ENCODE measurements at regions not wholly inside any gene's neighbourhood (a gene's known extent, or its start where the extent isn't known, plus 50 kb on each side); places are given as distances from the start of the nearest gene placed in this dataset.

DNA sequence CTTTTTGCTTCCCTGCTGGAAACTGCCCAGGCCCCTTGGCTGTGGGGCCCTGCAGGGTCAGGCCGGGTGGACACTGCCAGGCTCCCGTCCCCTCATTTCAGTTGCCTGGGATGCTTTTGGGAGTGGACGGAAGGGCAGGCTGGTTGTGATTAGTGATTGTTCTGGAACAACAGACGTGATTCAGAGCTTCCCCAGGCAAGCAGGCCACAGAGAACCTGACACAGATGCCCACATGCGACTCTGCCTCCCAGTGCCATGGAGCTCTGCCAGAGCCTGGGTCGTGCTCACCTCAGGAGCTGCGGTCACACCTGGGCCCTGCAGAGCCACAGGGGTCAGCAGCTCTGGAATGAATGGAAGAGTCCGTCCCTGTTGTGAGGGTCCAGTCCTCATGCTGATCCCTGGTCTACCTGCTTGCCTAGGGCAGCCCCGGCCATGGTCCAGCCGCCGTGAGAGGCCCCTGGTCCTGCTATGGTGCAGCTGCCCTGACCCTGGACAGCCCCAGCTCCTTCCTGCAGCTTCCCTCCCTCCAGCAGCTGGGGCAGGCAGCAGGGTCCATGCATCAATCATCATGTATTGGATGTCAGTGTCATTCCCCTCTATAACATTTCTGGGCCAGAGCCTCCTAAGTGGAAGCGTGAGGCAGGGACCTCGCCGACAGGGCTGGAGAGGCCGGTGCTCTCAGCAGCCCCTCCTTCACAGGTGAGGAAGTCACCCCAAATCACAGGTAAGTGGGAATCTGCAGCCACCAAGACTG is 518.6 kb upstream of the MYT1L start:
- Mint-ChIP-seq H3K9me3 (no peaks in the 10 kb centered on the region), H3K4me1 (no peaks in the 10 kb centered on the region), H3K27me3 (no peaks in the 10 kb centered on the region), H3K4me3 (no peak overlapping the region), H3K36me3 (ENCODE audit: low read depth) (no peaks in the 10 kb centered on the region), H3K27ac (no peak overlapping the region)
- ATAC-seq (replicated peaks) = no peak

DNA sequence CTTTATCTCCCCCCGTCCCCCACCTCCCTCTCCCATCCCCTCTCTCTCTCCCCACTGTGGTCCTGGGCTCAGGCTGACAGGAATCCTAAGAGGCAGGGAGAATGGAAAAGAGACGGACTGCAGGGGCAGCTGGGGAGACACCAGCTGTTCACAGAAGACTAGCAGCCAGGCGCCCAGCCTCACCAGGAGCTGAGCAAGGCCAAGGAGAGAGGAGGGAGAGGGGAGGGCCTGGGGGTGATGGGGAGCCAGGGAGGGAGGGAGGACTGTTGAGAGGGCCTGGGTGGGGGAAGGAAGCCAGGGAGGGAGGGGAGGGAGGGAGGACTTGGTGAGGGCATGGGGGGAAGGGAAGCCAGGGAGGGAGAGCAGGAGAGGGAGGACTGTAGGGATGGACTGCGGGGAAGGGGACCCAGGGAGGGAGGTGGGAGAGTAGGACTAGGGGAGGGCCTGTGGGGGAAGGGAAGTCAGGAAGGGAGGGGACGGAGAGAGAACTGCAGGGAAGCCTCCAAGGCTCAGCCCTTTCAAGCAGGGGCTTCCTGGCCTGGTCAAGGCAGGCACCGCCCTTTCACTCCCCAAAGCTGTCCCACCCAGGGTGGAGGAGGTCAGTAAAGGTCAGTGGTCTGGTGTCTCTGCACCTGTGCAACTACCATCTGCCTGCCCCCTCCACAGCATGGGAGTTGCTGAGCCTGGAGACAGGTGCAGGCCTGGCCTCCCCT is 517.7 kb upstream of the MYT1L start:
- Mint-ChIP-seq H3K27me3 (no peaks in the 10 kb centered on the region), H3K4me3 (no peak overlapping the region), H3K4me1 (no peaks in the 10 kb centered on the region), H3K9me3 (no peaks in the 10 kb centered on the region), H3K27ac (no peak overlapping the region), H3K36me3 (ENCODE audit: low read depth) (no peaks in the 10 kb centered on the region)
- ATAC-seq (replicated peaks) = no peak

DNA sequence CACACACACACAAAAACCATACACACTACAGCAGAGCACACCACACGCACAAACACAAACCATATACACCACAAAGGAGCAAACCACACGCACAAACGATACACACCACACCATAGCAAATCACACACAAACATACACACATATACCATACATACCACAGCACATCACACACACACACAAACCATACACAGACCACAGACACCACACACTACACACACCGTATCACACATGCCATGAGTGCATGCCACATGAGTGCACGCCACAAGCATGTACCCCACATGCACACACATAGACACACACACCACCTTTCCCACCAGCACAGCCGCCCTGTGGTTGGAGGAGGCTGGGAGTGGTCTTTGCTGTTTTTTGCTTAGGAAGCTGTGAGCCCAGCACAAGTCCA is 517.1 kb upstream of the MYT1L start:
- H3K27me3 Mint-ChIP-seq = no peaks in the 10 kb centered on the region
- no peaks in the 10 kb centered on the region for H3K9me3 Mint-ChIP-seq
- H3K36me3 Mint-ChIP-seq (ENCODE audit: low read depth) = no peaks in the 10 kb centered on the region
- ATAC-seq (replicated peaks) = no peak
- H3K4me1 Mint-ChIP-seq = no peaks in the 10 kb centered on the region
- no peak overlapping the region for H3K27ac Mint-ChIP-seq
- H3K4me3 Mint-ChIP-seq = no peak overlapping the region

GRCh38 chr2:2847209-2847676 is 516.2 kb upstream of the MYT1L start:
- Mint-ChIP-seq H3K27ac (no peak overlapping the region), H3K4me3 (no peak overlapping the region), H3K4me1 (no peaks in the 10 kb centered on the region), H3K27me3 (no peaks in the 10 kb centered on the region), H3K36me3 (ENCODE audit: low read depth) (no peaks in the 10 kb centered on the region), H3K9me3 (no peaks in the 10 kb centered on the region)
- no peak for ATAC-seq (replicated peaks)

- ATAC-seq (replicated peaks) = no peak
- no peaks in the 10 kb centered on the region for H3K4me1 Mint-ChIP-seq
- no peaks in the 10 kb centered on the region for H3K9me3 Mint-ChIP-seq
- H3K4me3 Mint-ChIP-seq = no peak overlapping the region
- no peaks in the 10 kb centered on the region for H3K36me3 Mint-ChIP-seq (ENCODE audit: low read depth)
- no peak overlapping the region for H3K27ac Mint-ChIP-seq
- H3K27me3 Mint-ChIP-seq = no peaks in the 10 kb centered on the region
Observed at GRCh38 chr2:2846332-2847208, 515.5 kb upstream of the MYT1L start.

DNA sequence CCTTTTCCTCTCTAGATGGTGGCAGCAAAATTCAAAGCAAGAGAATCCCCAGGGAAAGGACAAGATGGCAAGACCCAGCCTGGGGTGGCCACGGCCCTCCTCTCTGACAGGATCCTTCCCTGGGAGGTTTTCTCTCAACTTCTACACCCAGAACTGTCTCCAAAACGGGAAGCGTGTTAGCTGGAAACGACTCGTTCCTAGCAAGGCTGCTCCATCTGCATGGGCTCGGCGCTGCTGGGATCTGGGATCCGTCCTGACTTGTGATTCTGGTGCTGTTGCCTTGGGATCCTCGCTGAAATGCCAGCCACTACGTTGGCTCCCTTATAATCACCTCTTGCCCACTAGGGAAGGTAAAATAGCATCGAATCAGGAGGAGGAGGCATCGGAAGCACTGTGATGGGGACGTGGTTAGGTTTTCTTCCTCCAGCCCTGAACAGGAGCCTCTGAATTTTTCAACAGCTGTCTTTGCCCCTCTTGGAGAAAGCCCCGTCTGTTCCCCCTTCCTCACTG is 514.8 kb upstream of the MYT1L start:
- Mint-ChIP-seq H3K36me3 (ENCODE audit: low read depth) (no peaks in the 10 kb centered on the region), H3K9me3 (no peaks in the 10 kb centered on the region), H3K4me1 (no peaks in the 10 kb centered on the region), H3K27me3 (no peaks in the 10 kb centered on the region), H3K4me3 (no peak overlapping the region), H3K27ac (no peak overlapping the region)
- no peak for ATAC-seq (replicated peaks)

DNA sequence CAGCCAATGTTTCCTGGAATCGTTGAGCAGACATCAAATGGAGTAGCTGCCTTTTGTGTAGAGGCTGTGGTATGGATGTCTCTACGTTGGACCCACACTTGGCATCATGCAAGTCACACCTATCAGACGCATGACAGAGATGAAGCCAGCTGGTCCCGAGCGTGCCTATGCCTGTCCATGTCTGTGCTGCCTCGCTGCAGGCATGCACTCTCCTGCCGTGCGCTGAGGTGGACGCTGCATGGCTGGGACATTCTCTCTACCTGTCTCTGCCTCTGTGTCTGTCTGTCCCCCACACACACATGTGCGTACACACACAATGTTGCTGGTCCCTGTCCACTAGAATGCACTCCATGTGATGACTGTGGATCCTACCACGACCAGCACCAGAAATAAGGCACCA is 514.2 kb upstream of the MYT1L start:
- no peaks in the 10 kb centered on the region for H3K36me3 Mint-ChIP-seq (ENCODE audit: low read depth)
- H3K4me1 Mint-ChIP-seq = no peaks in the 10 kb centered on the region
- H3K27ac Mint-ChIP-seq = no peak overlapping the region
- H3K4me3 Mint-ChIP-seq = no peak overlapping the region
- ATAC-seq (replicated peaks) = no peak
- no peaks in the 10 kb centered on the region for H3K27me3 Mint-ChIP-seq
- no peaks in the 10 kb centered on the region for H3K9me3 Mint-ChIP-seq

DNA sequence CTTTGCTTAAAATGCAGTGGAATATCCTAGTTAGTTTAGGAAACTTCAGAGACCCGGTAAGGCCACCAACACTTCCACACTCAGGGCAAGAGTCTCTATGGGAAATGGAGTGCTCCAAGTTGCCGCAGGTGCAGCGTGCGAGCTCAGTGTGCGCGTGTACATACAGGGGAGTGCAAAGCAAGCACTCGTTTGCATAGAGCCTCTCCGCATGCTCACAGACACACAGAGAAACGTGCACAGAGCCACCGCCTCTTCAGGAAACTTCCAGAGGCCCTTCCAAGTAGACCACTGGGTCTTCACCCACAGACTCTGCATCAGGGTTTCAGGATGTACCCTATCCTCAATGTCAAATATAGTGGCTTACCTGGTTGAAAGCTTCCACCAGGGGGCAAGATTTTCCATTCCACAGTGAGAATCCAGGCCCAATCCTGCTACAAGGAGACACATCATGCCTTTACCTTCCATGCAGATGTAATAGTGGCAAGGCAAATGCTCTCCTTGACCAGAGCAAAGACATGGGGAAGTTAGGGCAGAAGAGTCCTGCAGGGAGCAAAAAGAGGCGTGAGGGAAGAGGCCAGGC is 513.0 kb upstream of the MYT1L start:
- no peak overlapping the region for H3K27ac Mint-ChIP-seq
- no peak overlapping the region for H3K4me3 Mint-ChIP-seq
- no peak for ATAC-seq (replicated peaks)
- no peaks in the 10 kb centered on the region for H3K9me3 Mint-ChIP-seq
- H3K36me3 Mint-ChIP-seq (ENCODE audit: low read depth) = no peaks in the 10 kb centered on the region
- no peaks in the 10 kb centered on the region for H3K27me3 Mint-ChIP-seq
- no peaks in the 10 kb centered on the region for H3K4me1 Mint-ChIP-seq

DNA sequence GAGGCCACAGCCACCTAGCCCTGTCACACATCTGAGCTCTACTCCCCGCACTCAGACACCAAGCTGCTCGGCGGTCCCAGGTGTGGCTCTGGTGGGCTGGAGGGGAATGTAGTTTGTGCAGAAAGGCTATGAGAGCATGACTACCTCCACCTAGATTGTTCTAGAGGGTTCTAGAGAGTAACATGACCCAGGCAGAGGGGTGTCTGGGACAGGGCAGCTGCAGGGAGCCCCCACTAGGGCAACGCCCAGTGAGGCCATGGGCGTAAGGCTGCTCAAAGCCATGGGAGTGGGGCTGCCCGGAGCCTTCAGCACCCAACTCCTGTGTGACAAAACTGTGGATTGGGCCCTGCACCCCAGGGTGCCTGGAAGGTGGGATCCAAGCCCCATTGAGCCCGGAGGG is 511.4 kb upstream of the MYT1L start:
- Mint-ChIP-seq H3K36me3 (ENCODE audit: low read depth) (no peaks in the 10 kb centered on the region), H3K4me3 (no peak overlapping the region), H3K27me3 (no peaks in the 10 kb centered on the region), H3K9me3 (no peaks in the 10 kb centered on the region), H3K27ac (no peak overlapping the region), H3K4me1 (no peaks in the 10 kb centered on the region)
- no peak for ATAC-seq (replicated peaks)

DNA sequence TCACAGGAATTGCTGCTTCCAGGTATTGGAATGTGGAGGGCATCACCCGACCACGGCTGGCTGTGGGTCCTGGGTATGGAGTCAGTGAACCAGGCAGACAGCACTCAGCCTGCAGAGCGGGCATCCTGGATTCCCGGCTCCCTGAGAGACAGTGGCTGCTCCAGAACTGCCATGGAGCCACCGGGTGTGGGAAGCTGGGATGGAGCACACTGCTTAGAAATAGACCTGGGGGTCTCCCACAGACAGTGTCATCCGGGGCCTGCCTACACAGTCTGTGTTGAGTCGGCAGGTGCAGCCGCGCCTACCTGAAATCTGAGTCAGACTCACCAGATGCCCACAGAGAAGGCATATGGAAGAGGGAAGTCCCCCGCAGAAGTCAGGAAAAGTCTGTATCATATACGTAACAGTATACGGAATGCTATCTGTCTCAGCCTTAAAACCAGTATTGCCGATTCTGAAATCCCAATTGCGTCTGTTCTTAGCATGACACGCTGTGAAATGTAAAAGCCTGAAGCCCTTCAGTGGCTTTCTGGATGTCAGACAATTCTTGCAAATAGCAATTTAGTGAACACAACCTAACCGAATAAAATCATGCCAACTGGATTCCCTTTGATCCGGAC is 509.7 kb upstream of the MYT1L start:
- no peak overlapping the region for H3K4me3 Mint-ChIP-seq
- H3K27me3 Mint-ChIP-seq = peaks cover 3% of the 10 kb centered on the region
- no peak for ATAC-seq (replicated peaks)
- no peak overlapping the region for H3K27ac Mint-ChIP-seq
- no peaks in the 10 kb centered on the region for H3K4me1 Mint-ChIP-seq
- H3K9me3 Mint-ChIP-seq = peaks cover 6% of the 10 kb centered on the region
- no peaks in the 10 kb centered on the region for H3K36me3 Mint-ChIP-seq (ENCODE audit: low read depth)

- no peak for ATAC-seq (replicated peaks)
- Mint-ChIP-seq H3K36me3 (ENCODE audit: low read depth) (no peaks in the 10 kb centered on the region), H3K9me3 (peaks cover 9% of the 10 kb centered on the region), H3K27ac (no peak overlapping the region), H3K4me3 (no peak overlapping the region), H3K4me1 (no peaks in the 10 kb centered on the region), H3K27me3 (peaks cover 5% of the 10 kb centered on the region)
Observed at GRCh38 chr2:2839782-2840531, 508.9 kb upstream of the MYT1L start.

DNA sequence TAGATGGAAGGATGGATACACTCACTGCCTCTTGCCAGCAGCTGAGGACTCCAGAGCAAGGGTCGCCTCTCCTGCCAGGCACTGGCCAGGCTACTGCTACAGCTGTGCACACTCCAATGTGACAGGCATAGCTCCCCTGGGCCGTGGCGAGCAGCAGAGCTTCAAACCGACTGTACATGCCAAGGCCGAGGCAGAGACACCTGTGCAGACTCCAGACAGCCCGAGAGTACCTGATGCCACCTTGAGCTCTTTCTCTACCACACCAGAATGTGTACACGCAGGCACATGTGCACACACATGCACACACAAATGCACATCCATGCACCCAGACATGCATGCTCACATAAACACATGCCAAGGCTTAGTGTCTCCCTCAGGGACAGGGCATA is 508.3 kb upstream of the MYT1L start:
- H3K4me3 Mint-ChIP-seq = no peak overlapping the region
- no peaks in the 10 kb centered on the region for H3K36me3 Mint-ChIP-seq (ENCODE audit: low read depth)
- H3K27me3 Mint-ChIP-seq = peaks cover 5% of the 10 kb centered on the region
- no peaks in the 10 kb centered on the region for H3K4me1 Mint-ChIP-seq
- ATAC-seq (replicated peaks) = no peak
- H3K9me3 Mint-ChIP-seq = peaks cover 9% of the 10 kb centered on the region
- H3K27ac Mint-ChIP-seq = no peak overlapping the region

DNA sequence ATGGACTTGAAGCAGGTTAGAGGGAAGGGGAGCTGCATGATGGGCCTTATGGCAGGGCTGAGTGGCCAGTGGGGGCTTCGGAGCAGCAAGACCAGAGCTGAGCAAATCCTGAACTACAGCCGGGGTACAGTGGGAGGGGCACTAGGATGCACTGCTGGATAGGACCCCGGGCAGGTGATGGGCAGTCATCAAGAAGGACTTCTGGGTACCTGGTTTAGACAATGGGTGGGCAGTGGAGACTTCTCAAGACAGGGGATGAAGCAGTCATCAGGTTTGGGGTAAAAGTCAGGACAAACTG is 507.4 kb upstream of the MYT1L start:
- Mint-ChIP-seq H3K4me3 (no peak overlapping the region), H3K27me3 (peaks cover 5% of the 10 kb centered on the region), H3K9me3 (peaks cover 9% of the 10 kb centered on the region), H3K27ac (no peak overlapping the region), H3K36me3 (ENCODE audit: low read depth) (no peaks in the 10 kb centered on the region), H3K4me1 (no peaks in the 10 kb centered on the region)
- no peak for ATAC-seq (replicated peaks)

Measured in activated T-helper 17 cell treated with anti-CD3 and anti-CD28 coated beads, Interleukin-2, amount 50 U/mL, for 72 hours (primary cell).